Hepatocyte (in vitro differentiated cells): ENCODE measurements at regions not wholly inside any gene's neighbourhood (a gene's known extent, or its start where the extent isn't known, plus 50 kb on each side); places are given as distances from the start of the nearest gene placed in this dataset.

Experiments
- EZH2 ChIP-seq: fragments of 200-600 bp; sonication (generic); IDR thresholded peaks from 2 replicates; pipeline ENCODE4 v1.6.1; 2016; ENCODE audit warnings: antibody characterized with exemption, mild to moderate bottlenecking, borderline replicate concordance
- TF ChIP-seq, protein P1 (sequence below): fragments of 200-600 bp; sonication (generic); IDR thresholded peaks from 2 replicates; pipeline ENCODE4 v1.5.1; 2016; ENCODE audit warnings: antibody characterized with exemption, mild to moderate bottlenecking; ENCODE audit not compliant: poor library complexity

DNA sequence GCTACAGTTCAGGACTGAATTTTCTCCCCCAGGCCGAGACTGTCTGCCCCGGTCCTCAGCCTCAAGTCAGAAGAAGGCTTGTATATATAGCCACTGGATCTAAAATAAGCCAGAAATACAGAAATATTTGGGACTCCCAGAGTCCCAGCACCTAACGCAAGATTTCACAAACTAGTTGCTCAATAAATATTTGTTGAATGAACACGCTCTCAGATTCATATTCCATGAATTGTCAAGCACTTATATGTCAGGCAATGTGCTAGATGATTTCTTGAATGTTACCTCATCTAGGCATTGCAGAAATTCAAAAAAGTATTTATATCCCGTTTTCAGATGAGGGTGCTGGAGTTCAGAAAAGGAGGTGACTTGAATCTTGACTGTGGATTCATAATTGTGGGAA, 163.7 kb upstream of the KLHL29 start:
- TF ChIP-seq, protein P1, sequence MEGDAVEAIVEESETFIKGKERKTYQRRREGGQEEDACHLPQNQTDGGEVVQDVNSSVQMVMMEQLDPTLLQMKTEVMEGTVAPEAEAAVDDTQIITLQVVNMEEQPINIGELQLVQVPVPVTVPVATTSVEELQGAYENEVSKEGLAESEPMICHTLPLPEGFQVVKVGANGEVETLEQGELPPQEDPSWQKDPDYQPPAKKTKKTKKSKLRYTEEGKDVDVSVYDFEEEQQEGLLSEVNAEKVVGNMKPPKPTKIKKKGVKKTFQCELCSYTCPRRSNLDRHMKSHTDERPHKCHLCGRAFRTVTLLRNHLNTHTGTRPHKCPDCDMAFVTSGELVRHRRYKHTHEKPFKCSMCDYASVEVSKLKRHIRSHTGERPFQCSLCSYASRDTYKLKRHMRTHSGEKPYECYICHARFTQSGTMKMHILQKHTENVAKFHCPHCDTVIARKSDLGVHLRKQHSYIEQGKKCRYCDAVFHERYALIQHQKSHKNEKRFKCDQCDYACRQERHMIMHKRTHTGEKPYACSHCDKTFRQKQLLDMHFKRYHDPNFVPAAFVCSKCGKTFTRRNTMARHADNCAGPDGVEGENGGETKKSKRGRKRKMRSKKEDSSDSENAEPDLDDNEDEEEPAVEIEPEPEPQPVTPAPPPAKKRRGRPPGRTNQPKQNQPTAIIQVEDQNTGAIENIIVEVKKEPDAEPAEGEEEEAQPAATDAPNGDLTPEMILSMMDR: no peak
- TF ChIP-seq EZH2: no peak
